HG02840 (cell line): ENCODE measurements at regions not wholly inside any gene's neighbourhood (a gene's known extent, or its start where the extent isn't known, plus 50 kb on each side); places are given as distances from the start of the nearest gene placed in this dataset.
"Not testable (repeated sequence)": the region's sequence is repeated elsewhere in the genome, so short reads cannot be mapped to it uniquely, and the experiment has no call there.

Experiments used
- ATAC-seq: cut with Tn5 transposase; IDR thresholded peaks from one replicate; pipeline ENCODE4 v1.9.1; 2021; ENCODE audit warnings: mild to moderate bottlenecking, moderate library complexity, moderate number of reproducible peaks; ENCODE audit not compliant: unreplicated experiment, low FRiP score

- ATAC-seq = not testable (repeated sequence)
These were observed 55.6 kb upstream of the CRYM start for GRCh38 chr16:21333683-21334082.
